ENCODE measurements at regions not wholly inside any gene's neighbourhood (a gene's known extent, or its start where the extent isn't known, plus 50 kb on each side); places are given as distances from the start of the nearest gene placed in this dataset.

- DNase-seq: no peak
- Mint-ChIP-seq H3K27ac (no peak overlapping the region), H3K4me1 (no peaks in the 10 kb centered on the region), H3K4me3 (no peak overlapping the region), H3K9me3 (peaks cover 0 to 58% (median 29%) of the 10 kb centered on the region in 9 donors), H3K36me3 (peaks cover 0 to 10% (median 0%) of the 10 kb centered on the region in 3 donors), H3K27me3 (no peaks in the 10 kb centered on the region)
- no peak for ATAC-seq
- POLR2A ChIA-PET: no interaction called here
These were observed 1097.9 kb upstream of the CNTNAP5 start for GRCh38 chr2:122927197-122927596.

GRCh38 chr2:122927710-122928557 lies 1097.2 kb upstream of the CNTNAP5 start:
- peaks cover 0 to 51% (median 27%) of the 10 kb centered on the region in 9 donors for H3K9me3 Mint-ChIP-seq
- no peaks in the 10 kb centered on the region for H3K27me3 Mint-ChIP-seq
- no peak overlapping the region for H3K27ac Mint-ChIP-seq
- no peaks in the 10 kb centered on the region for H3K4me1 Mint-ChIP-seq
- POLR2A ChIA-PET: no interaction called here
- H3K36me3 Mint-ChIP-seq: peaks cover 0 to 10% (median 0%) of the 10 kb centered on the region in 3 donors
- ATAC-seq: no peak
- DNase-seq: no peak
- no peak overlapping the region for H3K4me3 Mint-ChIP-seq

- H3K4me3 Mint-ChIP-seq: no peak overlapping the region
- H3K27ac Mint-ChIP-seq: no peak overlapping the region
- peaks cover 0 to 10% (median 0%) of the 10 kb centered on the region in 3 donors for H3K36me3 Mint-ChIP-seq
- H3K9me3 Mint-ChIP-seq: peaks cover 0 to 37% (median 22%) of the 10 kb centered on the region in 9 donors
- H3K4me1 Mint-ChIP-seq: no peaks in the 10 kb centered on the region
- ATAC-seq: no peak
- no peaks in the 10 kb centered on the region for H3K27me3 Mint-ChIP-seq
- no peak for DNase-seq
- POLR2A ChIA-PET: no interaction called here
These were observed 1095.7 kb upstream of the CNTNAP5 start for GRCh38 chr2:122929347-122929746.

GRCh38 chr2:122935506-122935905 lies 1089.6 kb upstream of the CNTNAP5 start:
- Mint-ChIP-seq H3K27ac (no peak overlapping the region), H3K27me3 (no peaks in the 10 kb centered on the region), H3K4me1 (no peaks in the 10 kb centered on the region), H3K4me3 (no peak overlapping the region), H3K9me3 (peaks cover 0 to 10% (median 5%) of the 10 kb centered on the region in 9 donors), H3K36me3 (no peaks in the 10 kb centered on the region)
- ATAC-seq (no peak), DNase-seq (no peak)
- POLR2A ChIA-PET: no interaction called here

GRCh38 chr2:122939796-122940195 lies 1085.3 kb upstream of the CNTNAP5 start:
- Mint-ChIP-seq H3K36me3 (no peaks in the 10 kb centered on the region), H3K27ac (no peak overlapping the region), H3K4me3 (no peak overlapping the region), H3K4me1 (no peaks in the 10 kb centered on the region), H3K9me3 (peaks cover 0 to 20% (median under 1%) of the 10 kb centered on the region in 9 donors), H3K27me3 (no peaks in the 10 kb centered on the region)
- no peak for ATAC-seq
- DNase-seq: no peak
- POLR2A ChIA-PET: no interaction called here

- no peak for DNase-seq
- no peak overlapping the region for H3K4me3 Mint-ChIP-seq
- peaks cover 4 to 42% (median 21%) of the 10 kb centered on the region in 9 donors for H3K9me3 Mint-ChIP-seq
- POLR2A ChIA-PET: no interaction called here
- no peak for ATAC-seq
- no peak overlapping the region for H3K27ac Mint-ChIP-seq
- H3K27me3 Mint-ChIP-seq: no peaks in the 10 kb centered on the region
- no peaks in the 10 kb centered on the region for H3K4me1 Mint-ChIP-seq
- no peaks in the 10 kb centered on the region for H3K36me3 Mint-ChIP-seq
These were observed 1075.6 kb upstream of the CNTNAP5 start for GRCh38 chr2:122949523-122949922.

- POLR2A ChIA-PET: no interaction called here
- ATAC-seq: no peak
These were observed 1069.3 kb upstream of the CNTNAP5 start for GRCh38 chr2:122955776-122956175.

GRCh38 chr2:122960759-122961641 lies 1064.1 kb upstream of the CNTNAP5 start:
- no peak for ATAC-seq
- Mint-ChIP-seq H3K4me3 (no peak overlapping the region), H3K27me3 (no peaks in the 10 kb centered on the region), H3K4me1 (no peaks in the 10 kb centered on the region), H3K36me3 (no peaks in the 10 kb centered on the region), H3K27ac (no peak overlapping the region), H3K9me3 (peaks cover 0 to 19% (median 6%) of the 10 kb centered on the region in 9 donors)
- POLR2A ChIA-PET: no interaction called here
- no peak for DNase-seq

More at GRCh38 chr2:122955776-122956175, 1069.3 kb upstream of the CNTNAP5 start:
- H3K4me1 Mint-ChIP-seq: no peaks in the 10 kb centered on the region
- no peak overlapping the region for H3K27ac Mint-ChIP-seq
- H3K36me3 Mint-ChIP-seq: no peaks in the 10 kb centered on the region
- H3K4me3 Mint-ChIP-seq: no peak overlapping the region
- peaks cover 0 to 26% (median 9%) of the 10 kb centered on the region in 9 donors for H3K9me3 Mint-ChIP-seq
- no peak for DNase-seq
- no peaks in the 10 kb centered on the region for H3K27me3 Mint-ChIP-seq

- Mint-ChIP-seq H3K9me3 (peaks cover 7 to 30% (median 16%) of the 10 kb centered on the region in 9 donors), H3K4me3 (no peak overlapping the region), H3K27me3 (no peaks in the 10 kb centered on the region), H3K4me1 (no peaks in the 10 kb centered on the region), H3K27ac (no peak overlapping the region), H3K36me3 (no peaks in the 10 kb centered on the region)
- no peak for DNase-seq
- no peak for ATAC-seq
- POLR2A ChIA-PET: no interaction called here
These were observed 1058.6 kb upstream of the CNTNAP5 start for GRCh38 chr2:122966461-122966860.

- Mint-ChIP-seq H3K9me3 (peaks cover 6 to 33% (median 12%) of the 10 kb centered on the region in 9 donors), H3K27me3 (no peaks in the 10 kb centered on the region), H3K4me1 (no peaks in the 10 kb centered on the region), H3K27ac (no peak overlapping the region), H3K36me3 (no peaks in the 10 kb centered on the region), H3K4me3 (no peak overlapping the region)
- DNase-seq: no peak
- no peak for ATAC-seq
- POLR2A ChIA-PET: no interaction called here
These were observed 1047.5 kb upstream of the CNTNAP5 start for GRCh38 chr2:122977580-122977979.

- POLR2A ChIA-PET: no interaction called here
- peaks cover 8 to 31% (median 13%) of the 10 kb centered on the region in 9 donors for H3K9me3 Mint-ChIP-seq
- no peaks in the 10 kb centered on the region for H3K4me1 Mint-ChIP-seq
- H3K27me3 Mint-ChIP-seq: no peaks in the 10 kb centered on the region
- no peaks in the 10 kb centered on the region for H3K36me3 Mint-ChIP-seq
- H3K27ac Mint-ChIP-seq: no peak overlapping the region
- ATAC-seq: no peak
- DNase-seq: no peak
- H3K4me3 Mint-ChIP-seq: no peak overlapping the region
These were observed 1044.4 kb upstream of the CNTNAP5 start for GRCh38 chr2:122980671-122981070.

GRCh38 chr2:122982936-122983335 lies 1042.2 kb upstream of the CNTNAP5 start:
- POLR2A ChIA-PET: no interaction called here
- DNase-seq: no peak
- Mint-ChIP-seq H3K36me3 (no peaks in the 10 kb centered on the region), H3K4me1 (no peaks in the 10 kb centered on the region), H3K9me3 (peaks cover 3 to 30% (median 16%) of the 10 kb centered on the region in 9 donors), H3K4me3 (no peak overlapping the region), H3K27ac (no peak overlapping the region), H3K27me3 (no peaks in the 10 kb centered on the region)
- no peak for ATAC-seq
